ENCODE measurements at regions not wholly inside any gene's neighbourhood (a gene's known extent, or its start where the extent isn't known, plus 50 kb on each side); places are given as distances from the start of the nearest gene placed in this dataset.

- Histone ChIP-seq H3K27me3 (ENCODE audit: control insufficient read depth, insufficient read depth, low read length) (no peaks in the 10 kb centered on the region), H3K4me1 (no peaks in the 10 kb centered on the region), H3K9ac (no peak overlapping the region), H3K79me2 (no peaks in the 10 kb centered on the region), H3K4me3 (ENCODE audit: low read depth, low read length) (no peak overlapping the region), H2AFZ (no peak overlapping the region), H3K36me3 (ENCODE audit: control insufficient read depth, insufficient read depth, low read length) (no peaks in the 10 kb centered on the region), H3K27ac (no peak overlapping the region), H3K9me3 (ENCODE audit: control insufficient read depth, low read length) (no peaks in the 10 kb centered on the region), H3K4me2 (ENCODE audit: low read length) (no peak overlapping the region)
- TF ChIP-seq, protein P1, sequence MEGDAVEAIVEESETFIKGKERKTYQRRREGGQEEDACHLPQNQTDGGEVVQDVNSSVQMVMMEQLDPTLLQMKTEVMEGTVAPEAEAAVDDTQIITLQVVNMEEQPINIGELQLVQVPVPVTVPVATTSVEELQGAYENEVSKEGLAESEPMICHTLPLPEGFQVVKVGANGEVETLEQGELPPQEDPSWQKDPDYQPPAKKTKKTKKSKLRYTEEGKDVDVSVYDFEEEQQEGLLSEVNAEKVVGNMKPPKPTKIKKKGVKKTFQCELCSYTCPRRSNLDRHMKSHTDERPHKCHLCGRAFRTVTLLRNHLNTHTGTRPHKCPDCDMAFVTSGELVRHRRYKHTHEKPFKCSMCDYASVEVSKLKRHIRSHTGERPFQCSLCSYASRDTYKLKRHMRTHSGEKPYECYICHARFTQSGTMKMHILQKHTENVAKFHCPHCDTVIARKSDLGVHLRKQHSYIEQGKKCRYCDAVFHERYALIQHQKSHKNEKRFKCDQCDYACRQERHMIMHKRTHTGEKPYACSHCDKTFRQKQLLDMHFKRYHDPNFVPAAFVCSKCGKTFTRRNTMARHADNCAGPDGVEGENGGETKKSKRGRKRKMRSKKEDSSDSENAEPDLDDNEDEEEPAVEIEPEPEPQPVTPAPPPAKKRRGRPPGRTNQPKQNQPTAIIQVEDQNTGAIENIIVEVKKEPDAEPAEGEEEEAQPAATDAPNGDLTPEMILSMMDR (IDR thresholded peaks at IDR 0.05): no peak
Measured at GRCh38 chr7:26467104-26467503, 175.4 kb downstream of the SNX10 start.

- TF ChIP-seq, protein P1 (IDR thresholded peaks at IDR 0.05): no peak
Measured at GRCh38 chr7:26467541-26467940, 175.9 kb downstream of the SNX10 start.

DNA sequence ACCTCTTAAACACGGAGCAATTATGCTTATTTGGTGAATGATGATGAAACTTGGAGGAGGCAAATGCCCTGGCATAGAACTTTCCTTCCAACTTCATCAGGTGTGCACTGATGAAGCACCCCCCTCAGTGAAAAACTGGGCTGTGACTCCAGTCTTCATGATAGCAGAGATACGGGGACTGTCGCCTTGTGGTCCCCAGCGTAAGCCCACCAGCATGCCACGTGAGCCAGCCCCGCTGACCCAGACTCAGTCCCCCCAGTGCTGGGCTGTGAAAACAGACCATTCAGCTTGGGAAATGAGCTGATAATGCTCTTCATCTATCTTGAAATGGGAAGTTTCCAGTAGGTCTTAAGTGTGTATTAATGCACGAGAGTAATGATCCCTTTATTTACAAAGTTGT lies 177.0 kb downstream of the SNX10 start:
- Histone ChIP-seq H3K27ac (no peak overlapping the region), H3K4me2 (ENCODE audit: low read length) (no peak overlapping the region), H3K4me1 (no peaks in the 10 kb centered on the region), H3K9ac (no peak overlapping the region), H3K27me3 (ENCODE audit: control insufficient read depth, insufficient read depth, low read length) (no peaks in the 10 kb centered on the region), H3K4me3 (ENCODE audit: low read depth, low read length) (no peak overlapping the region), H3K9me3 (ENCODE audit: control insufficient read depth, low read length) (no peaks in the 10 kb centered on the region), H3K36me3 (ENCODE audit: control insufficient read depth, insufficient read depth, low read length) (no peaks in the 10 kb centered on the region), H3K79me2 (no peaks in the 10 kb centered on the region), H2AFZ (no peak overlapping the region)
- TF ChIP-seq, protein P1 (IDR thresholded peaks at IDR 0.05): no peak

More at GRCh38 chr7:26467541-26467940, 175.9 kb downstream of the SNX10 start:
- Histone ChIP-seq H3K9me3 (ENCODE audit: control insufficient read depth, low read length) (no peaks in the 10 kb centered on the region), H3K4me2 (ENCODE audit: low read length) (no peak overlapping the region), H3K9ac (no peak overlapping the region), H3K36me3 (ENCODE audit: control insufficient read depth, insufficient read depth, low read length) (no peaks in the 10 kb centered on the region), H3K27ac (no peak overlapping the region), H3K79me2 (no peaks in the 10 kb centered on the region), H2AFZ (no peak overlapping the region), H3K4me3 (ENCODE audit: low read depth, low read length) (no peak overlapping the region), H3K4me1 (no peaks in the 10 kb centered on the region), H3K27me3 (ENCODE audit: control insufficient read depth, insufficient read depth, low read length) (no peaks in the 10 kb centered on the region)

GRCh38 chr7:26469188-26469587 lies 177.5 kb downstream of the SNX10 start:
- H2AFZ ChIP-seq: no peak overlapping the region
- no peak overlapping the region for H3K27ac ChIP-seq
- no peaks in the 10 kb centered on the region for H3K79me2 ChIP-seq
- H3K4me1 ChIP-seq: peaks cover under 1% of the 10 kb centered on the region
- no peak overlapping the region for H3K9ac ChIP-seq
- no peak overlapping the region for H3K4me3 ChIP-seq (ENCODE audit: low read depth, low read length)
- no peaks in the 10 kb centered on the region for H3K27me3 ChIP-seq (ENCODE audit: control insufficient read depth, insufficient read depth, low read length)
- H3K36me3 ChIP-seq (ENCODE audit: control insufficient read depth, insufficient read depth, low read length): no peaks in the 10 kb centered on the region
- TF ChIP-seq, protein P1 (IDR thresholded peaks at IDR 0.05): no peak
- no peak overlapping the region for H3K4me2 ChIP-seq (ENCODE audit: low read length)
- no peaks in the 10 kb centered on the region for H3K9me3 ChIP-seq (ENCODE audit: control insufficient read depth, low read length)

DNA sequence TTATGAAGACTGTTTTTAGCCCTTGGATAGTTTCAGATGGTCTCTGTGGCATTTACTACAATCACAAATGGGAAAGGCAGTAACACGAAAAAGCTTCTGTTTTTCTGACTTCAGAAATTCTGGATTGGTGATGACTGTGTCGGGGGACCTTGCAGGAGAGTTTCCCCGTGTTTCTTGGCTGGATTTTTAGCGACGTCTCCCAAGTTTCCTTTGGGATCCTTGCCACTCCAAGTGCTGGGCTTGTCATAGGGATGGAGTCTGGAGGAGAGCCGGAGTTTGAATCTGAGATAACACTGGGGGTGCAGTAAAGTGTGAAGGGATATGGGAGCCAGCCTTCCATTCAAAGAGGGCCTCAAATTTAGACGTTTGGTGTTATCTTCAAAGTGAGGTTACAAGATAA lies 179.0 kb downstream of the SNX10 start:
- Histone ChIP-seq H3K27ac (no peak overlapping the region), H2AFZ (no peak overlapping the region)
- TF ChIP-seq, protein P1 (IDR thresholded peaks at IDR 0.05): no peak

More for the DNA sequence above, 179.0 kb downstream of the SNX10 start:
- Histone ChIP-seq H3K4me3 (ENCODE audit: low read depth, low read length) (no peak overlapping the region), H3K36me3 (ENCODE audit: control insufficient read depth, insufficient read depth, low read length) (no peaks in the 10 kb centered on the region), H3K79me2 (no peaks in the 10 kb centered on the region), H3K9me3 (ENCODE audit: control insufficient read depth, low read length) (no peaks in the 10 kb centered on the region), H3K4me2 (ENCODE audit: low read length) (no peak overlapping the region), H3K9ac (no peak overlapping the region), H3K27me3 (ENCODE audit: control insufficient read depth, insufficient read depth, low read length) (no peaks in the 10 kb centered on the region), H3K4me1 (peaks cover 4% of the 10 kb centered on the region)

Data from parathyroid adenoma (tissue), 2 donors.